Activated naive CD8-positive, alpha-beta T cell treated with anti-CD3 and anti-CD28 coated beads, Interleukin-2, amount 50 U/mL, for 24 hours (primary cell): ENCODE measurements at regions not wholly inside any gene's neighbourhood (a gene's known extent, or its start where the extent isn't known, plus 50 kb on each side); places are given as distances from the start of the nearest gene placed in this dataset.

Experiments
- ATAC-seq: fragments of 150-1000 bp; cut with Tn5 transposase; one replicate; pipeline ENCODE4 v1.10.0; 2021
- DNase-seq: peaks from one replicate; pipeline ENCODE4 v3.0.0; 2021
- H3K27ac Mint-ChIP-seq: one replicate; pipeline ENCODE4 v1.8.0; 2021; ENCODE audit warnings: mild to moderate bottlenecking, mixed read lengths
- H3K27me3 Mint-ChIP-seq: one replicate; pipeline ENCODE4 v1.8.0; 2021; ENCODE audit warnings: mixed read lengths
- H3K36me3 Mint-ChIP-seq: one replicate; pipeline ENCODE4 v1.8.0; 2021; ENCODE audit warnings: low read depth, mixed read lengths
- H3K4me1 Mint-ChIP-seq: one replicate; pipeline ENCODE4 v1.8.0; 2021; ENCODE audit warnings: mixed read lengths
- H3K4me3 Mint-ChIP-seq: one replicate; pipeline ENCODE4 v1.8.0; 2021; ENCODE audit warnings: mild to moderate bottlenecking, moderate library complexity, mixed read lengths
- H3K9me3 Mint-ChIP-seq: one replicate; pipeline ENCODE4 v1.8.0; 2021; ENCODE audit warnings: mixed read lengths

DNA sequence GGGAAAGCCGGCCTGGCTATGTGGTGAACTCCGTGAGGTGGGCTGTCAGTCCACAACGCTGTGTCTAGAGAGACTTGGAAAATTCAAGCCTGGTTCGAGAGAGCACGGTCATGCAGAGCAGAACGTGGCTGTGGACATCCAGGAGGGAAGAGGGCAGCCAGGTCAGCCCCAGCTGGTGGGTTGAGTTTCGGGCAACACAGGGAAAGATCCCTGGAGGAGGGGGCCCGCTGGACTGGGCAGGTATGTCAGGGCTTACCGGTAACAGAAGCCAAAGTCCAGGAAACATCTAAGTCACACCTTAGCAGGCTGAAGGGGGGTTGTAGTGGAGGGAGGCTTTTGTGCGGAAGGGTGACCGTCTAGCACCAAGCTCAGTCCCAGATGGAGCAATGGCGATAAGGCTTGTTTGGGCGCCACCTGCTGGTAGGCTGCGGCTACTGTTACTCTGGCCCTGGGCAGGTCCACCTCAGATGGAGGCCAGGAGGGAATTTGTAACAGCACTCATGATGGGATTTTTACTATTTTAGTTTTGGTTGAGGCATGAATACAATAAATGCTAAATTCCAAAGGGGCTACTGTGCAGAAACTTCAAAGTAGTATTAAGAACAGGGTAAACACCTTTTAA, 143.3 kb upstream of the ZNF644 start:
- ATAC-seq (peak; percentile 91), DNase-seq (peak; percentile 83)
- no peaks in the 10 kb centered on the region for H3K27me3 Mint-ChIP-seq
- no peak overlapping the region for H3K27ac Mint-ChIP-seq
- H3K4me1 Mint-ChIP-seq, result no peaks in the 10 kb centered on the region
- H3K36me3 Mint-ChIP-seq, result no peaks in the 10 kb centered on the region
- no peaks in the 10 kb centered on the region for H3K9me3 Mint-ChIP-seq
- no peak overlapping the region for H3K4me3 Mint-ChIP-seq

DNA sequence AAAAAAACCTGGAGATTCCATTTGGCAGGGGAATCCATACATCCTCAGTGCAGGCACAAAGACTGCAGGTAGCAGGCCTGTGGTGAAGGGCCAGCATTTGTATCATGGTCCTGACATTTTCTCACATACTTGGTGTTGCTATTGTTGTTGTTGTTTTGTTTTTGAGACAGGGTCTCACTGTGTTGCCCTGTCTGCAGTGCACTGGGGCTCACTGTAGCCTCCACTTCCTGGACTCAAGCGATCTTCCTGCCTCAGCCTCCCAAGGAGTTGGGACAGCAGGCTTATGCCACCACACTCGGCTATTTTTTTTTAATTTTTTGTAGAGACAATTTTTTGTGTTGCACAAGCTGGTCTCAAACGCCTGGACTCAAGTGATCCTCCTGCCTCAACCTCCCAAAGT, 140.8 kb upstream of the ZNF644 start:
- no peaks in the 10 kb centered on the region for H3K36me3 Mint-ChIP-seq
- ATAC-seq, result no peak
- H3K27ac Mint-ChIP-seq, result no peak overlapping the region
- H3K27me3 Mint-ChIP-seq, result no peaks in the 10 kb centered on the region
- H3K4me1 Mint-ChIP-seq, result no peaks in the 10 kb centered on the region
- H3K4me3 Mint-ChIP-seq, result no peak overlapping the region
- no peak for DNase-seq
- H3K9me3 Mint-ChIP-seq, result no peaks in the 10 kb centered on the region

DNA sequence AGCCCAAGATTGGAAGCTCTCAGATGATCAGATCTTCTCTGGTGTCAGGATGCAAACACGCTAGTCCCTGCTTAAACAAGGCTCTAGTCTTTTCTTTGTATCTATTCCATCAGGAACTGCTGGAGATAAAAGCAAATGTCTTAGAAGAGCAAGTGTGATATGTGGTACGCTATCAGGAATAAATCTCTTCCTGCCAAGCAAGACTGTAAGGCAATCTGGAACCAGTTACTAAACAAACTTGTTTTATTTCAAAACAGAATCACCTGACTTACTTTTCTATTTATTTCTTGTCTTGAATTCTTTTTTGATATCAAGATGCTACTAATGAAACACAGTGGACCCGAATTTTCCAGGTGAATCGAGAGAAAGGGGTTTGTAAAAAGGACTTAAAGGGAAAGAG, 139.9 kb upstream of the ZNF644 start:
- H3K4me3 Mint-ChIP-seq, result no peak overlapping the region
- H3K9me3 Mint-ChIP-seq, result no peaks in the 10 kb centered on the region
- DNase-seq (no peak), ATAC-seq (no peak)
- H3K36me3 Mint-ChIP-seq, result no peaks in the 10 kb centered on the region
- H3K27me3 Mint-ChIP-seq, result no peaks in the 10 kb centered on the region
- no peaks in the 10 kb centered on the region for H3K4me1 Mint-ChIP-seq
- no peak overlapping the region for H3K27ac Mint-ChIP-seq

DNA sequence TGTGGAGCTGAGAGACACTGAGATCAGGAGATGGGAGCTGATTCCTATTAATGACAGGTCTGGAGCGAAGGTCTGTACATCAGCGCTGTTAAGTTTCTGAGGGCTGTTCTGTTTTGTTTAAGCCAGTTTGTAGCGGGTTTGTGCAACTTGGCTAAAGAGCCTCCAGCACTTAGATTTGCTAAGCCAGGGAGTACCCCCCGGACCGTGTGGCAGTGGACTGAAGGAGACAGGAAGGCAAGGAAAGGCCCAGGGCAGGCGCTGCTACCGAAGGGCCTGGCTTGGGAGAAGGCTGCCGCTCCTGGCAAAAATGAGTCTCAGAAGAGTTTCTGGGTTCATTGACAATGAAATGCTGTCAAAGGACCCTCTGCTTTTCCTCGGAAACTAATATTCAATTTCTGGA, 139.3 kb upstream of the ZNF644 start:
- no peak for DNase-seq
- H3K9me3 Mint-ChIP-seq, result no peaks in the 10 kb centered on the region

DNA sequence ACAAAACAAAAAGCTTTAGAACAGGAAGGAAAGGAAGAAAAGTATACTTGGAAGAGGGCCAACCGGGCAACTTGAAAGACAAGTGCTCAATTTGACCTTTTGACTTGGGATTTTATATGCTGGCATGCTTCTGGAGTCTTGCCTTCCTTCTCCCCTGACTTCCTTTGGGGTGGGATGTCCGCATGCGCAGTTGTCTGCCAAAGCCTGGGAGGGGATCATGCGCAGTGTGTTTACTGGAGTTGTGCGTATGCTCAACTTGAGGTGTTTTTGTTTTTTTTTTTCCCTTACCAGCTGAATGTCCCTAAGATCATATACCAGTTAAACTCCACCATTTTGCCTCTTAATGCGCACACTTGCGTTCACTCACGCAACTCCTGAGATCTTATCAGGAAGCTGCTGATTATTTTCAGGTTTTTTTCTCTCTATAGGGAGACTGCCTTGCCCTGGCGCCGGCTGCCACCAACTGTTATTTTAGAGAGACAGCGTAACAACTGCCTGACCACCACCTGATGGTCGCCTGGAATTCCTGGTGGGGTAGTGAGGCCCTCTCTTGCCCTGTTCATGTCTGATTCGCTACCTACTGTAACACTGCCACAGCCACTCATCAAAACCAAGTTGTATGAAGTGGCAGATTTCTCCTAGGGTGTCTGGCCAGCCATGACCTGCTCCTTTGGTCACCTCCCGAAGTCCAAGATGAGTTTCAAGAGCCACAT, 138.7 kb upstream of the ZNF644 start:
- H3K27me3 Mint-ChIP-seq, result no peaks in the 10 kb centered on the region

More for the DNA sequence above, 139.3 kb upstream of the ZNF644 start:
- Mint-ChIP-seq H3K36me3 (no peaks in the 10 kb centered on the region), H3K4me3 (no peak overlapping the region), H3K4me1 (no peaks in the 10 kb centered on the region), H3K27ac (no peak overlapping the region), H3K27me3 (no peaks in the 10 kb centered on the region)
- no peak for ATAC-seq

DNA sequence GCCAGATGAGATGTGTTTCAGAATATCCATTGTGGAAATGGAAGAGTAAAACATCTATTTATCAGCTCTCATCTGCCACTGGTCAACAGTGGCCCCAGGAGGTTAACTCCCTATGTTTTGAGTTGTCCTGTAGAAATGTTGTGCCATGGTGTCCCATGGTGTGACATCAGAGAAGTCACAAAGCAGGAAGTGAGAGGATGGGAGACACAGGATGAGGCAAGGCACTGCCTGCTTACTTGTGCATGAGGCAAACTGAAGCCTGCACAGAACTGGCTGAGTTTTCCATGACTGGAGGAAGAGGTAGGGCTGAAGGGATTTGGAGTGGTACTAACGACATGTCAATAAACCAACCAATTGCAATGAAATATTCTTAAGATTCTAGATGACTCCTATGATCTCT, 131.5 kb upstream of the ZNF644 start:
- Mint-ChIP-seq H3K27ac (no peak overlapping the region), H3K36me3 (no peaks in the 10 kb centered on the region), H3K4me1 (no peaks in the 10 kb centered on the region), H3K27me3 (peaks cover 11% of the 10 kb centered on the region), H3K4me3 (no peak overlapping the region), H3K9me3 (no peaks in the 10 kb centered on the region)
- DNase-seq (no peak), ATAC-seq (no peak)

More for the DNA sequence above, 138.7 kb upstream of the ZNF644 start:
- Mint-ChIP-seq H3K4me1 (no peaks in the 10 kb centered on the region), H3K4me3 (no peak overlapping the region), H3K36me3 (no peaks in the 10 kb centered on the region), H3K9me3 (no peaks in the 10 kb centered on the region), H3K27ac (no peak overlapping the region)
- DNase-seq (no peak), ATAC-seq (no peak)

DNA sequence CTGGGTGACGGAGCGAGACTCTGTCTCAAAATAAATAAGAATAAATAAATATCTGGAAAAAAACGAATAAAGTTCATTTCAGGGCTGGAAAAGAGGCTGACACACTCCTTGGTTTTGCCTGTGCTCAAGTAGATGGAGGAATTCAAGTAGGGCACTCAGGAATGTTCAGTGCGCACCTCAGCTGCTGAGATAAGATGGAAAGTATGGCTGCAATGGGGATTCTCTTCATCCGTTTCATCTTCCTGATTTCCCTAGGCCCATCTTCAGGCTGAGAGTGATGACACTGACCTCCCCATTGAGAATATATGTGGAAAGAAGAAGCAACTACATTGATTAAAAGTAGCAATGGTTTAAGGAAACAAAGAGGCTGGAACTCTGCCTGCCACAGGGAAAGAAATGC, 130.5 kb upstream of the ZNF644 start:
- Mint-ChIP-seq H3K27me3 (peaks cover 14% of the 10 kb centered on the region), H3K4me3 (no peak overlapping the region), H3K4me1 (no peaks in the 10 kb centered on the region), H3K36me3 (no peaks in the 10 kb centered on the region), H3K27ac (no peak overlapping the region), H3K9me3 (no peaks in the 10 kb centered on the region)
- ATAC-seq (no peak), DNase-seq (no peak)

DNA sequence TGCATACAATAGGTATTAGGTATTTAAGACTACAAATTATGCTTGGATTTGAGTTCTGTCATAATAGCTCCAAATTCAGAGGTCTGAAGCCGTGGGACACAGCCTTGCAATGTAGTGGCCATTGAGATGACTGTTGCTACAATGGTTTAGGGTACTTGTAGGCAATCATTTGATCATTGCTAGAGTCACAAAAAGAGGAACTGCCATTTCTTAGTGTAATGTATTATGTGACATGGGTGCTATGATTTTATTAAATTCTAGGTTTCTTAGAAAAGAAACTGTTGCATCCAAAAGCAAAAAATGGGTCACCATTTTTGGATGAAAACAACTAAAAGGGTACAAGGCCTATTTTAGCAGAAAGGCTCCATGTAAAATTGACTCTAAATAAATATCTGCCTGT, 129.9 kb upstream of the ZNF644 start:
- no peaks in the 10 kb centered on the region for H3K4me1 Mint-ChIP-seq
- H3K4me3 Mint-ChIP-seq, result no peak overlapping the region
- DNase-seq, result no peak
- H3K9me3 Mint-ChIP-seq, result no peaks in the 10 kb centered on the region
- ATAC-seq, result no peak
- no peaks in the 10 kb centered on the region for H3K36me3 Mint-ChIP-seq
- peaks cover 14% of the 10 kb centered on the region for H3K27me3 Mint-ChIP-seq
- H3K27ac Mint-ChIP-seq, result no peak overlapping the region

DNA sequence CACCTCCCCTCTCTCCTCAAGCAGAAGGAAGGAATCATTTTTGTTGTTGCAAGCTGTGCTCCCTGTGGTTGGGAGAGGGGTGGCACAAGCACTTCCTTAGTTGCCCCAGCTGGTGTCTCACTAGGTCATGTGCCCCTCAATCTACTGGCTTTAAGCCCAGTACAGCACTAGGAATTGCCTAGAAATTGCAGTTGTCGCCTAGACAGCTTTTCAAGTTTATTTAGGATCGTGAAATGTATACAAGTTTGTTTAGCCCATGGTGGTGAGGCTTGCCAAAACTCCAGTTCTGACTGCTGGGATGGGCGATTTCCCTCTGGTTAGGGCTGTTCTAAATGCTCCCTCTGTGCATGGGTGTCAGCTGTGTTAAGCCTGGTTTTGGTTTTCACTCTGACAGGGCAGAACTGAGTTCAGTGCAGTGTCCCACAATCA, 126.8 kb upstream of the ZNF644 start:
- ATAC-seq, result no peak
- Mint-ChIP-seq H3K27ac (no peak overlapping the region), H3K9me3 (no peaks in the 10 kb centered on the region), H3K27me3 (peaks cover 11% of the 10 kb centered on the region), H3K36me3 (no peaks in the 10 kb centered on the region), H3K4me3 (no peak overlapping the region), H3K4me1 (no peaks in the 10 kb centered on the region)
- no peak for DNase-seq

DNA sequence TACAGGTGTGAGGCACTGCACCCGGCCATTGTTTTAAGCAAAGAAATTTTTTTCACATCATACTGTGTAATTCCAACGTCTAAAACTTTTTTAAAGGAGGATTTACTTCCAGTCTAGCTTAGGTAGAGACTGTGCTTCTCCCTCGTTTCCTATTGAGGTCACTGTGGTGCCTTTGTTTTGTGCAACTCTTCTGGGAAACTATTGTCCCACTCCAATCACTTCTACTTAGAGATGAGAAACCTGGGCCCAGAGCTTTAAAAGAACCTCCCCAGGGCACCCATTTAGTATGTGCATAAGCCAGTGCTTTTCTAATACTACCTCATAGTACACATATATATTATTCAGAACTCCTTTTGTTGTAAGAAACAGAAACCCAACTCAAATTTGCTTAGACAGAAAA, 120.0 kb upstream of the ZNF644 start:
- no peaks in the 10 kb centered on the region for H3K9me3 Mint-ChIP-seq
- no peak overlapping the region for H3K27ac Mint-ChIP-seq
- no peak overlapping the region for H3K4me3 Mint-ChIP-seq
- ATAC-seq, result no peak
- H3K36me3 Mint-ChIP-seq, result no peaks in the 10 kb centered on the region
- no peaks in the 10 kb centered on the region for H3K4me1 Mint-ChIP-seq
- DNase-seq, result no peak
- H3K27me3 Mint-ChIP-seq, result peaks cover 2% of the 10 kb centered on the region

DNA sequence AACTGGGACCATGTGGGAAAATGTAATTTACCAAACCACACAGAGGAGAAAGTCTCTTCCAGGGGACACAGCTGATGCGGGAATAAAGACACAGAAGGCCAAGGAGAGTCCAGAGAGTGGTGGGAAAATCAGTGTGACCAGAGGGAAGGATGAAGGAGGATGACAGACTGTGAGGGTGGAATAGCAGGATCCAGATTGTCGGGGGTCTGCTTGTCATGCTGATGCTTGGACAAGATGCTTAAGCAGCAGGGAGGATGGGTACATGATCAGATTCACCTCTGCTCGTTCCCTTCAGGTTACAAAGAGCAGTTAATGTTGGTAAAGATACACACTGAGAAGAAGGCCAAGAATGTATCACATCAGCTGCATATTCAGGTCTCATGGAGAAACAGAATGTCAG, 117.1 kb upstream of the ZNF644 start:
- no peaks in the 10 kb centered on the region for H3K9me3 Mint-ChIP-seq
- H3K36me3 Mint-ChIP-seq, result no peaks in the 10 kb centered on the region
- H3K27ac Mint-ChIP-seq, result no peak overlapping the region
- H3K27me3 Mint-ChIP-seq, result peaks cover 4% of the 10 kb centered on the region
- no peak for DNase-seq
- no peak overlapping the region for H3K4me3 Mint-ChIP-seq
- ATAC-seq, result no peak
- H3K4me1 Mint-ChIP-seq, result peaks cover 2% of the 10 kb centered on the region

DNA sequence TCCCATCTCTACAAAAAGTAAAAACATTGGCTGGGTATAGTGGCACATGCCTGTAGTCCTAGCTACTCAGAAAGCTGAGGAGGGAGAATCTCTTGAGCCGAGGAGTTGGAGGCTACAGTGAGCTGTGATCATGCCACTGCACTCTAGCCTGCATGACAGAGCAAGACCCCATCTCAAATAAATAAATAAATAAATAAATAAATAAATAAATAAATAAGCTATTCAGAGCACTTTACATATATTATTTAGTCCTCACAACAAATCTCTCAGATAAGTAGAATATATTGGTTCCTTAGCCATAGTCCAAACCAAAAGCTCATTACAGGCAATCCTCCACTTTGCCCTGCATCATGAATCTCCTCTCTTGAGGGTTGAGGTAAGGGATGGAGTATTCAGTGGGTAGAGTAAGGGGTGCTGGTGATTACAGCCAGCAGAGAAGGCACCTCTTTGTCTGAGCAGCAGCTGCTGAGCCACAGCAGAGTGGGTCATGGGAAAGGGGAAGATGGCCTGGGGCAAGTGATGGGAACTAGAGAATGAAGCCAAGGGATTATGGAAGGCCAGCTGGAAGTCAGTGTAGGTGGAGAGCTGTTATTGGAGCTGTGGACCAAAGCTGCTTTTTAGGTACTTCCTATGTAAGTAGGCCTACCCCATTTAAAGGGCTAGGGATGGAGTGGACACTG, 115.5 kb upstream of the ZNF644 start:
- ATAC-seq (no peak), DNase-seq (no peak)
- no peaks in the 10 kb centered on the region for H3K36me3 Mint-ChIP-seq
- H3K27me3 Mint-ChIP-seq, result peaks cover 10% of the 10 kb centered on the region
- no peak overlapping the region for H3K4me3 Mint-ChIP-seq
- H3K27ac Mint-ChIP-seq, result no peak overlapping the region
- H3K9me3 Mint-ChIP-seq, result no peaks in the 10 kb centered on the region
- peaks cover 2% of the 10 kb centered on the region for H3K4me1 Mint-ChIP-seq

DNA sequence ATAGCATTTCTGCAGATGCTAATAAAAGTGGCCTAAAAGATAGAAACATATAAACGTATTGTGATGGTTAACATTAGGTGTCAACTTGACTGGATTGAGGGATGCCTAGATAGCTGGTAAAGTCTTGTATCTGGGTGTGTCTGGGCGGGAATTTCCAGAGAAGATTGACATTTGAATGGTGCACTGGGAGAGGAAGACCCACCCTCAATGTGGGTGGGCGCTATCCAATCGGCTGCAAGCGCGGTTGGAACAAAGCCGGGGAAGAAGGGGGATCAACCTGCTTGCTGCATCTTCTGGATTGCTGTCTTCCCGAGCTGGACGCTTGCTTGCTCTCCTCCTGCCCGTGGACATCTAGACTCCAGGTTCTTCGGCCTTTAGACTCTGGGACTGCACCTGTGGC, 114.0 kb upstream of the ZNF644 start:
- no peaks in the 10 kb centered on the region for H3K9me3 Mint-ChIP-seq
- DNase-seq (no peak), ATAC-seq (no peak)
- no peak overlapping the region for H3K27ac Mint-ChIP-seq
- H3K36me3 Mint-ChIP-seq, result no peaks in the 10 kb centered on the region
- H3K27me3 Mint-ChIP-seq, result peaks cover 10% of the 10 kb centered on the region
- no peak overlapping the region for H3K4me3 Mint-ChIP-seq
- peaks cover 2% of the 10 kb centered on the region for H3K4me1 Mint-ChIP-seq

DNA sequence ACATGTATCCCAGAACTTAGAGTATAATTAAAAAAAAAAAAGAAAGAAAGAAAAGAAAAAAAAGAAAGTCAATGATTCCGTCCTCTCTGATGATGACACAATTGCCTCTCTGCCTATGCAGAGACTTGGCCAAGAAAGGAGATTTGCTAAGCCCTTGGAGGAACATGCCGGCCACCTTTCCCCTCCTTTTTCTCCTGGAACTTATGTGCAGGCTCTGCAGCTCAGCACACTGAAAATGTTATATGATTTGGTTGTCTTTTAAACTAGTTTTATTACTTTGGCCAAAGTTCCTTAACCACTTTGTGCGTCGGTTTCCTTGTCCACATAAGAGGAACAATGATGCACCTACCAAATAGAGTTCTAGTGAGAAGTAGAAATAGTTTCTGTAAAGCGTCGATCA, 111.4 kb upstream of the ZNF644 start:
- DNase-seq (no peak), ATAC-seq (no peak)
- Mint-ChIP-seq H3K9me3 (no peaks in the 10 kb centered on the region), H3K27ac (no peak overlapping the region), H3K4me3 (no peak overlapping the region), H3K4me1 (peaks cover 2% of the 10 kb centered on the region), H3K36me3 (no peaks in the 10 kb centered on the region), H3K27me3 (peaks cover 12% of the 10 kb centered on the region)

DNA sequence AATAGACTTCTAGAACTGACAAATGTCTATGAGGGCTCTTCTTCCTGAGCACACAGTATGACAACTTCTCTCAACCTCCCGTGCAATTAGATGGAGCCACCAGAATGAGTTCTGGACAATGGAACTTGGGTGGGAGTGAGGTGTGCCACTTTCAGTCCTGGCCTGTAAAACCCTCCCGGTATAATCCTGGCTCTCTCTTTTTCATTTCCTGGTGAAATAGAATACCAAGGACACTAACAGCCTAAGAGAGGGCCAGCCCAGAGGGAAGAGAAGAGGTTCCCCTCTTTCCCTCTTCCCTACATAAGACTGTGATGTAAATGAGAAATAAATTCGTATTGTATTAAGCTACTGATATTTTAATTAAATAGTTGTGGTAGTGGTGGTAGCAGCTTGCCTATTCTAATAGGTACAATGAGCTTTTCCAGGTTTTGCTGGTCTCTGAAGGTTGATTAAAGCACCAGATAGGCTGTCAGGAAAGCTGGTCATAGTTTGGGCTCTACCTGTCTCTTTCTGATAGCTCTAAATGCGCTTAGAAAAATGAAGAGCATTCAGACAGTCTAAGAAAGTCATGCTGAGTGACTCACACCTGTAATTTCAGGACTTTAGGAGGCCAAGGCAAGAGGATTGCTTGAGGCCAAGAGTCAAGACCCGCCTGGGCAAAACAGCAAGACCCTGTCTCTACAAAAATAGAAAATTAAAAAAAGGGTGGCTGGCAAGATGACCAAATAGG, 108.6 kb upstream of the ZNF644 start:
- no peak overlapping the region for H3K27ac Mint-ChIP-seq
- peaks cover 15% of the 10 kb centered on the region for H3K27me3 Mint-ChIP-seq
- H3K9me3 Mint-ChIP-seq, result no peaks in the 10 kb centered on the region
- H3K4me1 Mint-ChIP-seq, result peaks cover 2% of the 10 kb centered on the region
- ATAC-seq (no peak), DNase-seq (no peak)
- H3K36me3 Mint-ChIP-seq, result no peaks in the 10 kb centered on the region
- no peak overlapping the region for H3K4me3 Mint-ChIP-seq
